Stromal cell of bone marrow (primary cell): ENCODE measurements at regions not wholly inside any gene's neighbourhood (a gene's known extent, or its start where the extent isn't known, plus 50 kb on each side); places are given as distances from the start of the nearest gene placed in this dataset.
A peak's percentile ranks its signal among the peaks of the same experiment; 100 is the strongest.
"Not testable (repeated sequence)": the region's sequence is repeated elsewhere in the genome, so short reads cannot be mapped to it uniquely, and the experiment has no call there.

ENCODE experiments used
- DNase-seq: peaks from one replicate; pipeline ENCODE4 v3.0.0-alpha.2; 2012; ENCODE audit warnings: low read depth

DNA sequence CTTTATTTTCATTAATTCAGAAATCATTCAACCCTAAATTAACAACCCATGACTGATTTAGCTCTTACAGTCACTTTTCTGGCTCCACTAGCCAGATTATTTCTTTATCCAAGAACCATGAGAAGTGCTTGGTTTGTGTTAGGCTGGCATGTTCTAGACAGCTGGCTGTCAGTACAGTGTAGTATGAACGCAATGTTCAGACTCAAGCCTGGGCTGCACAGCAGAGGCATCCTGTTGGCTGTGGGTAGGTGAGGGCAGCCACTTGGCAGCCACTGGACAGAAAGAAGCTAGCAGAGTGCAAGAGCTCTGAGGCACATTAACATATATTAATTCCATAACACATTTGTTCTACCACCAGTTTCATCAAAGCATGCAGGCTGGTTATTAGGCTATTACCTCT, 522.9 kb upstream of the FSHR start:
- no peak for DNase-seq

DNA sequence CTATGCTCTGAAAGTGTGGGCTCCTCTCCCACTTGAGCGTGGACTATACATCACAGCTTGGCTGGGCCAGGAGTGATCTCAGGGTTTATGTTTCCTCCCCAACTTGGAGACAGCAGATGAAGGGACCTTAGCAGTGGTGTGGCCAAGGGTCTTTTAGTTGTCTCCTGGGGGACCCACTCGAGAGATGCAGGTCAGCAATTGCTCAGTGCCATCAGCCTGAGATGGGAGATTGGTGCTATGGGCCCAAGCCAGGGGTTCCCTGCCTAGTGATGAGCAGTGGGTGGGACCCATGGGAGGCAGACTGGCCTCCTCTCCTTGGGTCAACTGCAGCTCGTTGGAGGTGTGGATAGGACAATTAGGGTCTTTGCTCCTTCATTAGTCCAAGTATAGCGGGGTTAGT, 510.5 kb upstream of the FSHR start:
- DNase-seq, result no peak

DNA sequence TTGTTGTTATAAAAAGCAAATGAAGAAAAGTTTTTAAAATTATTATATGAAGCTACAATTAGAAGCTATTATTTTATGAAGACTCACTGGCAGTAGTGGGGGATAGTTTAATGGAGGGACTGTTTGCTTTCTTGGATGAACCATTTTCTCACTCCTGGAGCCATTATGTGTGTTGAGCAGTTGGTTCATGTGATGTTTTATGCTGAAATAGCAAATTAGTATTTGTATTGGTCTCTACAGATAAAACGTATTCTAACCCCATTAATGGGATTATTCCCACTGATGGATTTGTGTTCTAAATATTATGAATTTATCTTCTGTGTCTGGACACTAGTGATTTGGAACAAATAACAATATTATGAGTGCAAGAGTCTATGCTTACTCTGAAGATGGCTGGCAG, 507.5 kb upstream of the FSHR start:
- no peak for DNase-seq

- DNase-seq, result no peak
Observed at GRCh38 chr2:49656853-49657252, 502.5 kb upstream of the FSHR start.

DNA sequence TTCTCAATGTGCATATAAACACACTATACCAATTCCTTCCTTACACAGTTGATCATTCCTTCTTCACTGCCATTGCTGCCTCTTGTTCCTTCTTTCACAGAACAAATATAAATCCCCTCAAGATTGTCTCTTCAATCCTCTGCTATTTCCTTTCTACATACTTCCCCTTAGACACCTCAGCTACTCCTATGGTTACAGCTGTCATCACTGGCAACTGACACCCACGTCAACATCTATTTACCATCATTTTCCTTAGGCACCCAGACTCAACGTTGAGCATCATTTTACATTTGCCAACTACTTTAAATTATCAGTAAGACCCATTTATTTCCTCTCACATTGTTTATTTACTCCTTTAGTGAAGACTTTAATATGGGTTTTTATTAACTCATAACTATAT, 488.8 kb upstream of the FSHR start:
- no peak for DNase-seq

GRCh38 chr2:49640630-49641029, 486.3 kb upstream of the FSHR start:
- no peak for DNase-seq

DNA sequence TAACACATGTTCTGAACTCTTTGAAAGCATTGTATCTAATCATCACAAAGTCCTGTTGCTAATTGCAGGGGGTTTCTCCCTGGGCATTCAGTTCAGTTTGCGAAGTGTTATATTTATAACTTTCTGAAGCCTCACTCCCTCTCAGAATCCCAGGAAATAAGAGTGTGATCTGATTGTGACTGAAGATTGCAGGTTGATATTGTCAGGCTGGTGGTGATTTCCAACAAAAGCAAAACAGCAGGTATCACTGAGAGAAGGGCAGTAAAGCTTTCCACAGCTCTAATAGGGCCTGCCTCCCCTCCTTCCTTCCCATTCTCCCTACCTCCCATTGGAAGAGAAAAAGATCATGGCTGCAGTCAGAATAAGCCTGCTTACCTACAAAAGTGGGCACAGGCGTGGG, 466.7 kb upstream of the FSHR start:
- no peak for DNase-seq

DNA sequence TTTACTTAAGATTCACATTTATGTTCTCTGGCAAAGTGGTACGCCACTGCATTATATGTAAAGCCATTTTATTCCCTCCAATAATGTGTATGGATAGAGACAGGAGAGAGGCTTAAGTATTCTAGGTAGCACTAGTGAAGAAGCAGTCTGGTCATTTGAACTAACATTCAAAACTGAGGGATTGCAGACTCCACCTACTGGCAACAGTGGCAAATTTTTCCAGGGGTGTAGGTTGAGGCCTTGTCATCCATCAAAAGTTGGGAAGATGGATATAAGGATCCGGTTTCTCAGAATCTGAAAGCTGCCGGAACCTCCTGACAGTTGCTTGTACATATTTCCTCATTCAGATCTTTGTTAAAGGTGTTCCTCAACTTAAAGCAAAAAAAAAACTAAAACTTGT, 465.5 kb upstream of the FSHR start:
- DNase-seq, result no peak

GRCh38 chr2:49618491-49618890, 464.2 kb upstream of the FSHR start:
- no peak for DNase-seq

DNA sequence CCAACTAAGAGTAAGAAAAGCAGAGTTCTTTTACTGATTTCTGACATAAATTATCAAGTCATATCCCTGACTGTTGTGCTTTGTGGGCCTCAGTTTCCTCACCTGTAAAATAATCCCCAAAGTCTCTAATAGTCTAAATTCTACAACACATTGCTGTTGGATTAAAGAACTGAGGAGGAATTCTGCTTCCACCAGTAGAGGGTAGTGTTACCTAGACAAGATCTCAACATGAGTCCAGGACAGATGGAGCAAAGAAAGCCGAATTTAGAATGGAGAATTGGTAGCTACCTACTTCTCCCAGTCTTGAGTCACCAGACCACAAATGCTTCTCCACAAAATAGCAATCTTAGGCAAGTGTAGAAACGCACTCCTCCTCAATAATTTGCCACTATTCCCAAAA, 462.5 kb upstream of the FSHR start:
- DNase-seq, result peak; percentile 8

- DNase-seq, result not testable (repeated sequence)
Observed at GRCh38 chr2:49611796-49612195, 457.5 kb upstream of the FSHR start.

DNA sequence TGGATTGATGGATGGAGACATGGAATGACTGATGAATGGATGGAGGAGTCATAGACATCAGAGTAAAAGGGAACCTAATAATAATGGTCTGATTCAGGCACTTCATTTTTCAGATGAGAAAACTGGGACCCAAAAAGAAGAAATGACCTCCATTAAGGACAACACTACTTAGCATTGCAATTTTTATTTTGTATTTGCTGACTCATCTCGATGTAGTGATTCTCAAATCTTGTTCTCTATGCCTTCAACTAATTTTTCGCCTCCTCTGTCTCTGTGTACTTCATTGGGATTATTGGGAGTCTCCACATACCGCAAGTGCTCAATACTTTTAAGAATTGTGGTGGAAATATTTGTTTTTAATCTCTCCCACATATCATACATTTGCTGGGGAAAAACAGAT, 446.2 kb upstream of the FSHR start:
- DNase-seq, result no peak

GRCh38 chr2:49598231-49598630, 443.9 kb upstream of the FSHR start:
- no peak for DNase-seq

GRCh38 chr2:49585921-49586320, 431.6 kb upstream of the FSHR start:
- no peak for DNase-seq

- no peak for DNase-seq
Observed at GRCh38 chr2:49582946-49583345, 428.6 kb upstream of the FSHR start.

DNA sequence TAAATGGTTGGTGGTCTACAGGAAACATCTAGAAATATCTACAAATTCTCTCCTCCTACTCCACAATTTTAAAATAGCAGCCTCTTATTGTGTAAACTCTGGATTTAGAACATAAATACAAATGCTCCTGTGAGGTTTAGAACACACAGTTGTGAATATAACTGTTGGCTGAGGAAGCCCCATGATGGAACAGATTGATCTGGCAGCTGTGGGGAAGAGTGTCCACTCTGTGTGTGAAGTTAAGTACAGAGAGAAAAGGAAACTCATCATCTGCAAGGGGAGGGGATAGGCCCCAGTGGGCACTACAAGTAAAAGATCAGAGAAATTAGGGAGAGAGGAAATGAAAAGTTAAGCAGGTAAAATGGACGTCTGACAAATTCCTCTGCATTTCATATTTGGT, 422.7 kb upstream of the FSHR start:
- no peak for DNase-seq

- DNase-seq, result peak; percentile 6
Observed at GRCh38 chr2:49569176-49569575, 414.9 kb upstream of the FSHR start.

DNA sequence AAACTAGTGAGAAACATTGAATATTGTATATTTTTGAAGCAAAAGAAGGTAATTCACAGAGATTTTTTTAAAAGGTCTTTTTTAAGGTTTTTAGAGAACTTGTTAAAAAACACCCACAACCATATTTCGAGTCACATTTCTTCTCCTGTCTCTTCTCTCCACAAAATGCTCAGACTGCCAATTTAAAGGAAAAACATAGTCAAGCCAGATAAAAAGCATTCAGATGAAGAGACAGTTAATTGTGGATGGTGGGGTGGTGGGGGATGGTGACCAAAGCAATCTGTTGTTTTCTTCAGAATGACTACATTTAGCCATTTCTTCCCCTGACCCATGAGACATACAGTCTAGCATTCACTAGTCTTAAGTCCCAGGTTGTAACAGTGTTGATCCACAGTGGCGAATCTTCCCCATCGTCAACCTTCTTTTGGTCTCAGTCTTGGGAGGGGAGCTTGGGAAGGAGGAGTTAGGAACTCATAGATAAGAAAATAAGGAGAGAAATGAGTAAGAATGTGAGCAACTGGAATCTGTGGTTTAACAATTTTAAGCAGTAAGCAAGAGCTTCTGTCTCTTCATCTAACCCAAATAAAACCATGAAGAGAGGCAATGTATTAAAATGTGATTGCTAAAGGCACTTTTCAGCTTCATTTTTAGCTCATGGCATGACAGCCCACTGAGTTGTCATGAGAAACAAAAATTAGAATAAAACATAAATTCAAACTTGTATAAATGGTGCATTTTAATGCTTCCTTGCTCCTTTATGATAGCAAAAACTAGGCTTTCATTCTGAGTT, 413.7 kb upstream of the FSHR start:
- no peak for DNase-seq

GRCh38 chr2:49567021-49567420, 412.7 kb upstream of the FSHR start:
- DNase-seq, result no peak

DNA sequence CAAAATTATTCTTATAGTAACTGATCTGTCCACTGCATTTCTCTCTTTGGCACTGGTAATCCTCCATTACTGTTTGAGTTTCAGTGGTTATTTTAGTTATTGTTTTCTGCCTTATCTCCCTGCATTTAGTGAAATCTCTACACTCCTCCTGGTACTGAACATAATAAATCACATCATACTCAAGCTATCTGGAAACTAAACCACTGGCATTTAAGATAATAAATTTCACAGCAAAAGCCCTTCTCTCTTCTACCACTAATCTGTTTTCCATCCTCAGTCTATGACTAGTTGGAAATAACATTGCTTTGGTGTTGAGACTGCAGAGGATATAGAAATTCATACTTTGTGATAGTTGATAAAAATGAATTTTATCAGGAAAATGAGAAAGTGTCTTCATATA, 399.3 kb upstream of the FSHR start:
- DNase-seq, result no peak

- DNase-seq, result no peak
Observed at GRCh38 chr2:49532702-49533101, 378.4 kb upstream of the FSHR start.

DNA sequence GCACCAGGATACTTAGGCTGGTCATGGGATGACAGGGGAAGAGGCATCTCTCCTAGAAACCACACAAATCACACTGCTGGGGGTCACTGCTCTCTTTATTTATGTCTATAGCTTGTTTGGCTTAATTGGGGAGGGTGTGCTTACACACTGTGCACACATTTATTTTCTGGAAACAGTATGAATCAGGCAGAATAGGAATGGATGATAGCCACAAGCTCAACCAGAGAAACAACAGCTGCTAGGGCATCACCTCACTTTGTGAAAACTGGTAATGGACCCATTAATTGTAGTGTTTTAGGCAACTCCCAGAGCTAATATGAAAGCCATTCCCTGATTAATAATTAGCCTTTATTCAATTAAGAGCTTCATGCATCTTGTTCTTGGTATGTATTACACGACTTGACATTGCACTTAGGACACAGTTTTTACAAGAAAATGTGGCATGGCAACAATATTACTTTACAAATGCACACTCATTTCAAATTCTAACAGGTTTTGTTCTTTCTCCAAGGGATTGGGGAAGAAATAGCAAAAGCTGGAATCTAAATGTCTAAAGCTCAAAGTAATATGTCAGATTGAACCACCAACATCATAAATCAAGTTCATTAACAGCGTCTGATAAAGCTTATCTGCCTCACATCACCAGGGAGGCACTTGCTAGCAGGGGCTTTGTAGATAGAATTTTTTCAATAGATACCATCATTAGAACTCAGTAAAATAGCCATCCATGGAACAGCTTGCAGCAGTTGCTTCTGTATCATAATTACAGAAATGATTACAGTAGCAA, 361.9 kb upstream of the FSHR start:
- no peak for DNase-seq

- no peak for DNase-seq
Observed at GRCh38 chr2:49514201-49514600, 359.9 kb upstream of the FSHR start.

DNA sequence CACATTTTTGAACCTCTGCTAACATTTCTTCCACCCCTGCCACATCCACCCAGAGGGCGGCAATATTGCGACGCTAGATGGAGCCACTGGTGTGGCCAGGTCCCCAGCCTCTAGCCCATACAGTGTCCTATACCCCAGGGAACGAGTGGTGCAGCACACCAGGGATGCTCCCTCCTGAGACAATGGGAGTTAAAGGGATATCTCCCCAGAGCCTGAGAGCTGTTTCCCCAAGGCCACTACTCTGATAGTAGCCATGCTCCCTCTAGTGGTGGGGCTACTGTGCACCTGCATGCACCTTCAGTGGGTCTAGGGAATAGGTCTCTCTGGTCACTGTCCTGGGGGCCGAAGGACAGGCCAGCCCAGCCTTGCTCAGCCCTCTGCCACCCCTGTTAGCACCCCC, 336.4 kb upstream of the FSHR start:
- no peak for DNase-seq
